ENCODE measurements at regions not wholly inside any gene's neighbourhood (a gene's known extent, or its start where the extent isn't known, plus 50 kb on each side); places are given as distances from the start of the nearest gene placed in this dataset.
"Not testable (repeated sequence)": the region's sequence is repeated elsewhere in the genome, so short reads cannot be mapped to it uniquely, and the experiment has no call there.

DNA sequence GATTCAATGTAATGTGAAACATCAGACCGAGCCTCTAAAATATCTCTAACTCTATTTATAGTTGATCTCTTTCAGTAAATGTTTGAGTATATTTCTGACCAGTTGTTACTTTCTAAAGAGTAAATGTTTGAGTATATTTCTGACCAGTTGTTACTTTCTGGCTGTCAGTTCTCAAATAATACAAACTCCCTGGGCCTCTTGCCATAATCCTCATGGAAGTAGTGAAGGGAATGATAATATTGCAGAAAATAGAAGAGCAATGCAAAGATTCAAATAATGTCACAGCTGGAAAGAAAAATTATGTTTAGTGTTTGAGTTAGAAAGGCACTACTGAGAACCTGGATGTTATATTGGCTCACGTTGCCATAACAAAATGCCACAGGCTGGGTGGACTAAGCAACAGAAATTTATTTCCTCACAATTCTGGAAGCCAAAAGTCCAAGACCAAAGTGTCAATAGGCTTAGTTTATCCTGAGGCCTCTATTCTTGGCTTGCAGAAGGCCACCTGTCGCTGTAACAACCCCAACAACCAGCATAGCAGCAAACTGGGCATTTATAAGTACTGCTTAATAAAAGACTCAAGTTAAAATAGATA lies 470.6 kb upstream of the BCHE start:
- no peak for DNase-seq (ENCODE audit: extremely low read depth in 1 of 11, low read depth in 9 of 11, low spot score in 4 of 11)

DNA sequence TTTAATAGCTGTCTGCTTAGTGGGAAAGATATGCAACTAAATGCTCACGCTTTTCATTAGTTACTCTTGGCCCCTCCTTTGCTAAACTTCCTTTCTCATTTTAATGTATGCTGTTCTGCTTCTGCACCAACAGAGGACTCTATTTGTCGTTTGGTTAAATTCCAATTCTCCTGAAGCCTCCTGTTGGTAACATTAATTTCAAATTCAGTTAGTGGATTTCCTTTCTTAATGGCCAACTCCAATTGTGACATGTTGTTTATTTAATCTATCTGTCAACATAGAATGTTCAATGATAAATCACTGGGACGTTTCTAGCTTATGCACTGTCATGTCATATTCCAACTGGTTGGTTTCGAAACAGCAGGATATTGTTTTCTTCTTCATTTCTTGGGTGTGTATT lies 467.4 kb upstream of the BCHE start:
- no peak for DNase-seq (ENCODE audit: extremely low read depth in 1 of 11, low read depth in 9 of 11, low spot score in 4 of 11)

DNA sequence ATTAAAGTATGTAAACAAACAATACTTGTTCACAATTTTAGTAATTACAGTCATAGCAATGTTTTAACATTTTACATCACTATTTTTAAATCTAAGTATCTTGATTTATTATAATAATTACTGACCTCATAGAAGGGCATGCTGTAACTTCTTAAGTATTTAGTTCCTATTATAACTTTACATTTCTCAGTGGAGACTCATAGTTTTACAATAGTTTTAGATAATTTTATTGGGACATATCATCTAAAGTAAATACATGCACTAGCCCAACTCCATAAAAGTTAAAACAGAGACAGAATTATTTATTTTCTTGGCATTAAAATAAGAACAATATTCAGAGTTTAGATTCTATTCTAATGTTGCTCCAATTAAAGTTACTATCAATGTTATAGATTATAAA lies 466.5 kb upstream of the BCHE start:
- no peak for DNase-seq (ENCODE audit: extremely low read depth in 1 of 11, low read depth in 9 of 11, low spot score in 4 of 11)

DNA sequence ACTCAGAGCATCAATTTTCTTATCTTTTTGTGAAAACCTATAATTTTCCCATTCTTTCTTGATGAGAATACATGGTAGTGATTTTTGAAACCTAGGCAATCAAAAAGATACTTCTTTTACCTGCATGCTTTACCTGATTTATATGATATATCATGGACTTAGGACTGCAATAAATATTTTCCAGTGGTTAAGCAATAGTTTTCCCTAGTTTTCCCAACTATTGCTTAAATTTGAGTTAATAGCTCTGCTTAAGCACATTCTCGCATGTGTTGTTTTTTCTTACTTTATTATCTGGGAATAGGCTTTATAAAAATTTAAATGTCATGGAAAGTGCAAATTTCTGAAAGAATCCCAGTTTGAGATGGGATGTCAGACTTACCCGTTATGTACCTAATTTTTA lies 465.1 kb upstream of the BCHE start:
- no peak for DNase-seq (ENCODE audit: extremely low read depth in 1 of 11, low read depth in 9 of 11, low spot score in 4 of 11)

DNA sequence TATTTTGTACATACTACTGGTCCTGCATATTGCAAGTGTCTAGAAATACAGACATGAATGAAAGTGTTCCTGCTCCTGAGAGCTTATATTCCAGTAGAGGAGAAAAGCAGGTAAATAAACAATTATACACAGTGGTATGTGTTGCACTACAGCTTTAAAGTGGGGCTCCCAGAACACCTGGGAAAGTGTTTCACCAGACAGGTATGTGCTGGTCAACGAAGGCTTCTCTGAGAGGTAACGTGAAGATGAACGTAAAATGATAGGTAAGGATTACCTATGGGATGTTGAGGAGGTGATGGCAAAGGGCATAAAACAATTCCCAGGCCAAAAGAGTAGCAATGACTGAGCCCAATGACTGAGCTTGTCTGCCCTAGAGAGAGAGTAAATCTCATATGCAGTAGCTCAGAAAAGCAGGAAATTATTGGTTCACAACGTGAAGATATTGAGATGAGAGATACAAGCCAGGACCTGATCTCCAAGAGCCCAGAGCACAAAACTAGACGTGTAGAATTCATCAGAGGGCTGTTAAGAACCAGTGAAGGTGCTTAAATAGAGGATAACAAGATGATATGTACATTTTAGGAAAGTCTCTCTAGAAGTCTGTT lies 459.1 kb upstream of the BCHE start:
- DNase-seq (ENCODE audit: extremely low read depth in 1 of 11, low read depth in 9 of 11, low spot score in 4 of 11): no peak

DNA sequence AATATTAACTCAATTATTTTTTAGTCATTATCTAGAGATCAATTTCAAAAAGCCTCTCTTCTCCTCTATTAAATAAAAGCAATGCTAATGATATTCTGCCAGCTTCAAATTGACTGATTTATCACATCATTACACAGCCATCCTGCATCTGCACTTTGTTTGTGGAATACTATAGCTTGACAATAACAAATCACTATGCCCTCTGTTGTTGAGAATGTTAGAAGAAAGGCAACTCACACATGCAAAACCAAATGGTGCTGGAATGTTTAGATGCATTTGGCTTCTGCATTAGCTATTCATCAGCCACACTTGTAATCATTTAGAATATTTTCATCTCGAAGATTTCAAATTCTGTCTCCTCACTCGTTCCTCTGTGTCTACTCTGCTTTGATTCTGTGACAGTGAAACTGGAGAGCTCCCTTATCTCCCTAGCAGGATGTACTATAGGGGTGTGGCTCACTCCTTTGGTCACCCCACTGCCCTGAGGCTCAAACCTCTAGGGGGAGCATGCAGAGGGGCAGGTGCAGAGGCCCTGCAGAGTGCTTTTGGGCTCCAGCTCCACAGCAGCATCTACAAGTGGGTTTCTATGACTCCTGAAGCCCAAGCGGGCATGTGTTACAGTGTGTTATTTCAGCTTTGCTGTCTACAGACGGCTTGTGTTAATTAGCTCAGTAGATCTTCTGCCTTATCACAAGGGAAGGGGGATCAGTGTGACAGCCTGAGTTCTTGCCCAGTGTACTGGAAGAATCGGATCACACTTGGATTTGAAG lies 454.1 kb upstream of the BCHE start:
- DNase-seq (ENCODE audit: extremely low read depth in 1 of 11, low read depth in 9 of 11, low spot score in 4 of 11): no peak

DNA sequence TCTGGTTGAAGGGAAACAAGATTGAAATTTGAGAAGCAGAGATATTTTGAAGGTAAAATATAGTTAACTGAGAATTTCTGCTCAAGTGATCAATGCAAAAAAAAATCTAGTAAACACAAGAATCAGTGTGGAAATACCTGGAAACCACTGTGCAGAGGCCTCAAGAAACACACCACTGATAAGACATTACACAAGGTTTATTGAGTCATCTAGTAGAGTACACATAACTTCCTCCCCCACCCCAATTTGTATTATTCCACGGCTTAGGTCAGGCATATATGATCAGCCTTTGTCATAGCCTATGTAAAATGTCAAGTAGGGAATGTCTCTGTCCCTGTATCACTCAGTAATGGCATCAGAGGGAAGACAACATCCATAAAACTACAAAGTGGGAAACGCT lies 447.8 kb upstream of the BCHE start:
- DNase-seq (ENCODE audit: extremely low read depth in 1 of 11, low read depth in 9 of 11, low spot score in 4 of 11): no peak

DNA sequence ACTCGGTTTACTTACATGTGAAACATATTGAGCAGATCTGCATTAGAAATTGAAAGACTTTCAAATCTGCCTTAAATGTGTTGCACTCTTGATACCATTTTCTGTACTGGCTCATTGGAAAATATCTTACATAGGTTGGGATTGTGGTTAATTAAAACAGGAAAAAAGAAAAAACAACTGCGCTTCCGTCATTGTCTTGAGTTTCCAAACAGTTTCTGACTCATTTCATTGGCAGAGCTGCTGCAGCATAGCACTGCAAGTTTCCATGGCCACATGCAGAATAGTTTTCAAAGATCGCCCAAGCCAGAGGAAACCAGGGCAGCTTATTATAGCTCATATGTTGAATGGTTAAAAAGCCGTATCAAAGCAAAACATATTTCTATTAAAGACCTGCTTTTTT lies 446.6 kb upstream of the BCHE start:
- DNase-seq (ENCODE audit: extremely low read depth in 1 of 11, low read depth in 9 of 11, low spot score in 4 of 11): peak in 1 of 11 donors; percentile 3

DNA sequence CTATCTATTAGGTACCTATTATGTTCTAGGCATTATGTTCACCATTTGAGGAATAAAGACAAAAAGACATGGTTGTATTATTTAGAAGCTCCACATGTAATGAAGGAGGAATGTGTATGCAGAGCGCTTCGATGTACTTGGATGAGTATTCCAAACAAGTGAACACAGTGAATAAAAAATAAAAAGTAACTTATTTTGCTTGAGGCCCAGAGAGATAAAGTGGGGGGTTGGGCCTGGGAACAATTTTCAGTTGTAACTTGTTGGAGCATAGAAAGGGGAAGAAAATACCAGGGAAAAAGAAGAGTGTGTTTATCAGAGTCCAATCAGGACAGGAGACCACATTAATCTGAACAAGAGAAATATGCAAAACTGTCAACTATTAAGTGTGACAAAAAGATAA lies 445.7 kb upstream of the BCHE start:
- DNase-seq (ENCODE audit: extremely low read depth in 1 of 11, low read depth in 9 of 11, low spot score in 4 of 11): no peak

DNA sequence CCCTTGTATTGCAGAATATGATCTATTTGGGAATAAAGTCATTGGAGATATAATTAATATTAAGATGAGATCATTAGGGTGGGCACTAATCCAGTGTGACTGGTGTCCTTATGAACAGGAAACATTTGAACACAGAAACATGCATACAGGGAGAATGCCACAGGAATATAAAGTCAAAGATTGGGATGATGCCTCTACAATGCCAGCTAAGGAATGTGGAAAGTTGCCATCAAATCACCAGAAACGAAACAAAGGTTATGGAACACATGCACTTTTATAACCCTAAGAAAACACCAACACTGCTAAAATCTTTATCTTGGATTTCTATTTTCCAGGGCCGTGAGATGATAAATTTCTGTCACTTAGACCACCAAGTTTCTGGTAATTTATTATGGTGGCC lies 442.4 kb upstream of the BCHE start:
- DNase-seq (ENCODE audit: extremely low read depth in 1 of 11, low read depth in 9 of 11, low spot score in 4 of 11): no peak

DNA sequence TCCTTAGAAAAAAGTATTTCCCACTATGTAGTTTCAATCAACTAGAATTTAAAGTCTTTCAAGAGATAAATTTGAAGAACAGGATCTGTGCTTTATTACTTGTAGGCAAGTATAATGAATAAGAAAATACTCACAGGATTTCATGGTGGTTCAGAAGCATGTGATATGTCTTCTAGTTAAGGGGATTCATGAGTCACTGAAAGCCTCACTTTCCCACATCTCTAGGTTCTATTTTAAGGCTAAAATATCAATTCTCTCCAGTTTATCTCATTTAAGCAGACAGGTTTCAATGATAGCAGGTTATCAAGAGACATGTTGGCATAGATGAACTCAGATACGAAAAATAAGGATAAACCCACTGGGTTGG lies 437.8 kb upstream of the BCHE start:
- DNase-seq (ENCODE audit: extremely low read depth in 1 of 11, low read depth in 9 of 11, low spot score in 4 of 11): no peak

DNA sequence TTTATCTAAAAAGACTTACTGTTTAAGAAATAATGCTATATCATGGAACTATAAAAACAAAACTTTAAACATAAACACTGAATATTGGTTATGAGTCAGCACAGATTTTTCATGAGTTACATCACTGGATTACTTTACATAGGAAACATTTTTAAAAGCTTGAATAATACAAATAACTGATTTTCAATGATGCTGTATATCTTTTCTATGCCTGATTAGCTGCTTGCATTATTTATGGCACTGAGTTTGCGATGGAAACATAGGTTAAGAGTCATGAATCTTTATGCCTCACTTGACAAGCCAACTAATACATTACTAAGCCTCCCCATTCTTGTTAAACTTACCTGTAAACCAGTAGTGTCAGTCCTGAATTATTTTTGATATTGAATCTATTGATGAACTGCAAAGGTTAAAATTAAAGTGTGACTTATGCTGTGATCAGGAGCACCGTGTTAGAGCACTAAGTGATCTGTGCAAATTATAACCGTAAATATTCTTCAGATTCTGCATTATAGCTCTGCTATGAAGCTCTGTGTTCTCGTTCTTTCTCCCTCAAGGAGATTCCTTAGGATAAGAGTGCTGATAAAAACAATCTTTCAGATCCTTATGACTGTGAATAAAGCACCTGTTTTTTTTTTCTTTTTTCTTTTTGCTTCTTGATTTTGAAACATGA lies 437.3 kb upstream of the BCHE start:
- no peak for DNase-seq (ENCODE audit: extremely low read depth in 1 of 11, low read depth in 9 of 11, low spot score in 4 of 11)

DNA sequence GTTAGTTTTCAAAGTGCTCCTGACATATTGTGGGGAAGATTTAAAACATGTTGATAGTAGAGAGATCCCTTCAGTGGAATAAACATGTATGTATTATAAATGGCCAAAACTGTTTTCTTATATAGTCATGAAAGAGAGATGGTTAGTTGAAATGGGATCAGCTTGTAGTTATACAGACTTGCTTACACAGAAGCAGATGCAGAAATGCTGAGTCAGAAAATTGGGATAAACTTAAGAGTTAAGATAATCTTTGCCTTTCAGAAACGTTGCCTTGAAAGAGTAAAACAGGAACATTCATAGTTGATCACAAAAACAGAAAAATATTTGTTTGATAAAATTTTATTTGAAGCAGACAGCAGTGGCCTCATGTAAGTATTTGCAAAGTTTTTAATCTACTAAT lies 433.2 kb upstream of the BCHE start:
- no peak for DNase-seq (ENCODE audit: extremely low read depth in 1 of 11, low read depth in 9 of 11, low spot score in 4 of 11)

DNA sequence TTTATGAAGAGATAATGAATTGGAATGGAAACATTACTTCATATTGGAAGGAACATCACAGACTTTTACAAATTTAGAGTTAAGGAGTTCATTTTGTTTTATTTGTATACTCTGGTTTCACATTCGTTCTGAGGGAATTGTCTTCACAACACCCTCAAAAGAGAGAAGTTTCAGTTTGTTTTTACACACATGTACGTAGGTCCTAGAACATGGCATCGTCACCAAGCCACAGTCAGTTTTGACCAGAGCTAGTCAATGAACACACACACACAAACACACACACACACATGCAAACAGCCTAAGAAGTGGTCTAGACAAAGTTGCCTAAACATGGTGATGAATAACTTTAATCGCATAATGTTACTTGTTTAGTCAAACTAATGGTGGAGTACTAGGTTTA lies 427.9 kb upstream of the BCHE start:
- DNase-seq (ENCODE audit: extremely low read depth in 1 of 11, low read depth in 9 of 11, low spot score in 4 of 11): no peak

DNA sequence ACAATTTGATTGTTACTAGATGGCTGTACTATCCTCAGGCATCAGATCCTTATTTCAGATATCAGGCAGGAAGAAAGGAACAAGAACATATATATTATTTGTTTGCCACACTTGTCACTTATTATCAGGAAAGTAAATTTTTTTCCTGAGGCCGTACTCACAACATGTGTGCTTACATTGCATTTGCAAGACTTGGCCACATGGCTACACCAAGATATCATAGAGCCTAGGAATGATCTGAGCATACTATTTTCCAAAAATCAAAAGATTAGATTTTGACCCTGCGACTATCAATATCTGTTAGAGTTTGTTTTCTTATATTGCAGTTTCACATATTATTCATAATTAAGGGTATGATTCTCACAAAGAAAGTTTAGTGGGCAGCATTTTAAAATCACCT lies 426.2 kb upstream of the BCHE start:
- no peak for DNase-seq (ENCODE audit: extremely low read depth in 1 of 11, low read depth in 9 of 11, low spot score in 4 of 11)

DNA sequence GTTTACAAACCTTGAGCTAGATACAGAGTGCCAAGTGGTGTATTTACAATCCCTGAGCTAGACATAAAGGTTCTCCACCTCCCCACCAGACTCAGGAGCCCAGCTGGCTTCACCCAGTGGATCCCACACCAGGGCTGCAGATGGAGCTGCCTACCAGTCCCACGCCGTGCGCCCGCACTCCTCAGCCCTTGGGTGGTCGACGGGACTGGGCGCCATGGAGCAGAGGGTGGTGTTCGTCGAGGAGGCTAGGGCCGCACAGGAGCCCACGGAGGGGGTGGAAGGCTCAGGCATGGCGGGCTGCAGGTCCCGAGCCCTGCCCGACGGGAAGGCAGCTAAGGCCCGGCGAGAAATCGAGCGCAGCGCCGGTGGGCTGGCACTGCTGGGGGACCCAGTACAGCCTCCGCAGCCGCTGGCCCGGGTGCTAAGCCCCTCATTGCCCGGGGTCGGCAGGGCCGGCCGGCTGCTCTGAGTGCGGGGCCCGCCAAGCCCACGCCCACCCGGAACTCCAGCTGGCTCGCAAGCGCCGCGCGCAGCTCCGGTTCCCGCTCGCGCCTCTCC lies 421.1 kb upstream of the BCHE start:
- not testable (repeated sequence) for DNase-seq (ENCODE audit: extremely low read depth in 1 of 11, low read depth in 9 of 11, low spot score in 4 of 11)

DNA sequence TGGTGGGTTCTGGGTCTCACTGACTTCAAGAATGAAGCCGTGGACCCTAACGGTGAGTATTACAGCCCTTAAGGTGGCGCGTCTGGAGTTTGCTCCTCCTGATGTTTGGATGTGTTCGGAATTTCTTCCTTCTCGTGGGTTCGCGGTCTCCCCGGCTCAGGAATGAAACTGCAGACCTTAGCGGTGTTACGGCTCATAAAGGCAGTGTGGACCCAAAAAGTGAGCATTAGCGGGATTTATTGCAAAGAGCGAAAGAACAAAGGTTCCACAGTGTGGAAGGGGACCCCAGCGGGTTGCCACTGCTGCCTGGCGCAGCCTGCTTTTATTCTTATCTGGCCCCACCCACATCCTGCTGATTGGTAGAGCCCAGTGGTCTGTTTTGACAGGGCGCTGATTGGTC lies 420.5 kb upstream of the BCHE start:
- no peak for DNase-seq (ENCODE audit: extremely low read depth in 1 of 11, low read depth in 9 of 11, low spot score in 4 of 11)

DNA sequence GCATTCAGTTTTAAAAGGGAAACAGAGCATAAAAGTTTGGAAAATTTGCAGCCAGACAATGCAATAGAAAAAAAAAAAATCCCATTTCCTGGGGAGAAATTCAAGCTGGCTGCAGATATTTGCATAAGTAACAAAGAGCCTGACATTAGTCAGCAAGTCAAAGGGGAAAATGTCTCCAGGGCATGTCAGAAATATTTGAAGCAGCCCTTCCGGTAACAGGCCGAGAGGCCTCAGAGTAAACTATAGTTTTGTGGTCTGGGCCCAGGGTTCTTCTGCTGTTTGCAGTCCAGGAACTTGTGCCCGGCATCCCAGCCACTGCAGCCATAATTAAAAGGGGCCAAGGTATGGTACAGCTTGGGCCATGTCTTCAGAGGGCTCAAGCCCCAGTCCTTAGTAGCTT lies 411.6 kb upstream of the BCHE start:
- no peak for DNase-seq (ENCODE audit: extremely low read depth in 1 of 11, low read depth in 9 of 11, low spot score in 4 of 11)

DNA sequence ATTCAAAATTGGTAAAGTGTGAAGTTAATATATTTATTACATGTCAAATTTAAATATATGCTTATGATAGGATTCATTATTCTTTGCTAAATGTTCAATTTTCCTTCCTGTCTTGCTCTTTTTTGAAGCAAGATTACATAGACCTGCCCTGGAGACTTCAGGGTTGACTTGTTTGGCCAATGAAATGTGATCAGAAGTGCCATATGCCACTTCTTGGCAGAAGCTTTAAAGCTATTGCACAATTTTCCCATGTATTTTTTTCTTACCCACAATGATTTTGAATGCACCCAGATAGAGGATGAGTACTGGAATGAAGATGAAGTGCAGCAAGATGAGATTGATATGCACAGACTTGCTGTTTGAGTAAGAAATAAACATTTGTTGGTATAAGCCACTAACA lies 406.3 kb upstream of the BCHE start:
- DNase-seq (ENCODE audit: extremely low read depth in 1 of 11, low read depth in 9 of 11, low spot score in 4 of 11): no peak

DNA sequence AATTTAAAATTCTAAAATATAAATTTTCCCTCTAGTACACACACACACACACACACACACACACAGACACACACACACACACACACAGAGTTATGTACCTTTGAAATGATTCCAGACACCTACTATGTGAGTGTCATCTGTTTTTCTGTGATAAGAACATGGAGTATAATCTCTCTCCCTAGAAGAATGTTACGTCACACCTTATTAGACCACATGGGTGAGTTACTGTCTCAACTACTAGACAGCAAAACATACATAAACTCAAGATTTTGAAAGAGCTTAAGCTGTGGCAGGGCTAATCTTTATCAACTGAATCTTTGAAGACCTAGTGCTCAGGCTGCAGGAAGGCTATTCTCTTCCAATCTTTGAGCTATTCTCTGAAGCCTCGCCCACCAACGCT lies 385.9 kb upstream of the BCHE start:
- no peak for DNase-seq (ENCODE audit: extremely low read depth in 1 of 11, low read depth in 9 of 11, low spot score in 4 of 11)

Measured in renal cortex interstitium (tissue), 11 donors.